SU-DHL-6 (cell line): ENCODE measurements at regions not wholly inside any gene's neighbourhood (a gene's known extent, or its start where the extent isn't known, plus 50 kb on each side); places are given as distances from the start of the nearest gene placed in this dataset.

Experiments
- H2AFZ ChIP-seq: fragments of 200-600 bp; sonication (generic); 2 replicates; pipeline ENCODE4 v1.6.1; 2014; ENCODE audit warnings: low read depth, mild to moderate bottlenecking, moderate library complexity, mixed read lengths, antibody characterized with exemption, low read length; ENCODE audit not compliant: severe bottlenecking
- H3F3A ChIP-seq: fragments of 200-600 bp; shearing (Covaris generic); 2 replicates; pipeline ENCODE4 v1.6.0; 2016; ENCODE audit warnings: antibody characterized with exemption, mild to moderate bottlenecking; ENCODE audit not compliant: insufficient read depth
- H3K27ac ChIP-seq: fragments of 200-600 bp; sonication (generic); 2 replicates; pipeline ENCODE4 v1.5.1; 2016; ENCODE audit warnings: low read depth, mild to moderate bottlenecking, low read length, moderate library complexity, mixed read lengths
- H3K27me3 ChIP-seq: fragments of 200-600 bp; sonication (generic), shearing (Covaris generic); 2 replicates; pipeline ENCODE4 v1.6.0; 2014; ENCODE audit warnings: mild to moderate bottlenecking, low read length
- H3K36me3 ChIP-seq: fragments of 200-600 bp; sonication (generic); 2 replicates; pipeline ENCODE4 v1.6.1; 2014; ENCODE audit warnings: mild to moderate bottlenecking, low read length, mixed read lengths
- H3K4me2 ChIP-seq: fragments of 300-600, 200-600 bp; shearing (Covaris generic), sonication (generic); 2 replicates; pipeline ENCODE4 v1.6.0; 2014; ENCODE audit warnings: low read length, low read depth, mild to moderate bottlenecking; ENCODE audit not compliant: poor library complexity, severe bottlenecking
- H3K4me3 ChIP-seq: fragments of 200-600 bp; sonication (generic); 2 replicates; pipeline ENCODE4 v1.5.1; 2014; ENCODE audit warnings: antibody characterized with exemption, low read length, mild to moderate bottlenecking, mixed read lengths; ENCODE audit not compliant: insufficient read depth, poor library complexity, severe bottlenecking
- H3K79me2 ChIP-seq: fragments of 200-600 bp; sonication (generic); 2 replicates; pipeline ENCODE4 v1.6.1; 2014; ENCODE audit warnings: mild to moderate bottlenecking, low read length, moderate library complexity; ENCODE audit not compliant: insufficient read depth
- H3K9ac ChIP-seq: fragments of 200-600 bp; sonication (generic); 2 replicates; pipeline ENCODE4 v1.7.0; 2014; ENCODE audit warnings: mild to moderate bottlenecking, low read length
- H3K9me2 ChIP-seq: fragments of 200-600 bp; sonication (generic); replicated peaks from 2 replicates; pipeline ENCODE4 v1.6.1; 2014; ENCODE audit warnings: low read length; ENCODE audit not compliant: insufficient read depth
- H3K9me3 ChIP-seq: fragments of 200-600 bp; sonication (generic); 2 replicates; pipeline ENCODE4 v1.6.1; 2014; ENCODE audit warnings: low read length, mixed read lengths; ENCODE audit not compliant: insufficient read depth
- H4K20me1 ChIP-seq: fragments of 200-600 bp; sonication (generic); 2 replicates; pipeline ENCODE4 v1.6.1; 2014; ENCODE audit warnings: low read depth, mild to moderate bottlenecking, antibody characterized with exemption, low read length, moderate library complexity, mixed read lengths
- EZH2phosphoT487 ChIP-seq: fragments of 200-600 bp; sonication (generic), shearing (Covaris generic); conservative IDR thresholded peaks from 2 replicates; pipeline ENCODE4 v1.6.1; 2018; ENCODE audit warnings: mild to moderate bottlenecking, antibody characterized with exemption, low read length, moderate library complexity, mixed read lengths
- TF ChIP-seq, protein P1 (sequence below): fragments of 200-600 bp; sonication (generic); IDR thresholded peaks from one replicate; pipeline ENCODE4 v1.5.1; 2017; ENCODE audit warnings: antibody characterized with exemption, mild to moderate bottlenecking, low read length, moderate library complexity; ENCODE audit not compliant: insufficient read depth, poor library complexity, severe bottlenecking

- Histone ChIP-seq H3F3A (no peaks in the 10 kb centered on the region), H3K9ac (no peak overlapping the region), H3K4me2 (peak overlapping the region; percentile 13), H3K27ac (no peak overlapping the region), H3K79me2 (no peaks in the 10 kb centered on the region), H3K36me3 (no peaks in the 10 kb centered on the region), H3K27me3 (no peaks in the 10 kb centered on the region), H3K9me2 (no peaks in the 10 kb centered on the region), H3K4me3 (no peak overlapping the region), H4K20me1 (no peaks in the 10 kb centered on the region), H2AFZ (peak overlapping the region; percentile 88), H3K9me3 (no peaks in the 10 kb centered on the region)
- no peak for TF ChIP-seq EZH2phosphoT487
- TF ChIP-seq, protein P1, sequence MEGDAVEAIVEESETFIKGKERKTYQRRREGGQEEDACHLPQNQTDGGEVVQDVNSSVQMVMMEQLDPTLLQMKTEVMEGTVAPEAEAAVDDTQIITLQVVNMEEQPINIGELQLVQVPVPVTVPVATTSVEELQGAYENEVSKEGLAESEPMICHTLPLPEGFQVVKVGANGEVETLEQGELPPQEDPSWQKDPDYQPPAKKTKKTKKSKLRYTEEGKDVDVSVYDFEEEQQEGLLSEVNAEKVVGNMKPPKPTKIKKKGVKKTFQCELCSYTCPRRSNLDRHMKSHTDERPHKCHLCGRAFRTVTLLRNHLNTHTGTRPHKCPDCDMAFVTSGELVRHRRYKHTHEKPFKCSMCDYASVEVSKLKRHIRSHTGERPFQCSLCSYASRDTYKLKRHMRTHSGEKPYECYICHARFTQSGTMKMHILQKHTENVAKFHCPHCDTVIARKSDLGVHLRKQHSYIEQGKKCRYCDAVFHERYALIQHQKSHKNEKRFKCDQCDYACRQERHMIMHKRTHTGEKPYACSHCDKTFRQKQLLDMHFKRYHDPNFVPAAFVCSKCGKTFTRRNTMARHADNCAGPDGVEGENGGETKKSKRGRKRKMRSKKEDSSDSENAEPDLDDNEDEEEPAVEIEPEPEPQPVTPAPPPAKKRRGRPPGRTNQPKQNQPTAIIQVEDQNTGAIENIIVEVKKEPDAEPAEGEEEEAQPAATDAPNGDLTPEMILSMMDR, result no peak
Observed at GRCh38 chr1:88191917-88192316, 492.2 kb upstream of the PKN2 start.

- H3K27ac ChIP-seq, result no peak overlapping the region
- no peaks in the 10 kb centered on the region for H3K79me2 ChIP-seq
- H3K36me3 ChIP-seq, result no peaks in the 10 kb centered on the region
- H3K4me2 ChIP-seq, result no peak overlapping the region
- H2AFZ ChIP-seq, result no peak overlapping the region
- no peaks in the 10 kb centered on the region for H4K20me1 ChIP-seq
- no peak overlapping the region for H3K9ac ChIP-seq
- no peaks in the 10 kb centered on the region for H3K9me2 ChIP-seq
- no peaks in the 10 kb centered on the region for H3F3A ChIP-seq
- H3K9me3 ChIP-seq, result no peaks in the 10 kb centered on the region
- no peaks in the 10 kb centered on the region for H3K27me3 ChIP-seq
- H3K4me3 ChIP-seq, result no peak overlapping the region
- TF ChIP-seq, protein P1, result no peak
- TF ChIP-seq EZH2phosphoT487, result no peak
Observed at GRCh38 chr1:88194542-88194941, 489.5 kb upstream of the PKN2 start.

DNA sequence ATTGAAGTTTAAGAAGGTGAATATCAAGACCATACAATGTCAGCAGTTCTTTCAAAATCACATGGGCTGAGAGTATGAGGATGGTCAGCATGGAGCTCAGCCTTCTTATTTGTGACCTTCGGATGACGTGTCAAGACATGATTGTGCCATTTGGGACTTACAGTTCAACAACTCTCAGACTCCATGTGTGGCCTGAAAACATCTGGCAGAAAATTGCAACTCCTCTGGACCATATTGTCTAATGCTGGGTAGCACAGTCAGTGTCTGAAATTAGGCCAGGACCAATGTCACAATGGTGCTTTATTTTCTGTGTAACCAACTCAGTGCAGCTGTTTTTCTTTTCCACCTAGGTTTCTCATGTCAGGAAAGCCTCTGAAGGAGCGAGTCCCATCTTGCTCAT, 483.5 kb upstream of the PKN2 start:
- no peak overlapping the region for H3K4me2 ChIP-seq
- no peak overlapping the region for H2AFZ ChIP-seq
- H3F3A ChIP-seq, result no peaks in the 10 kb centered on the region
- no peak overlapping the region for H3K9ac ChIP-seq
- no peaks in the 10 kb centered on the region for H3K36me3 ChIP-seq
- H3K27ac ChIP-seq, result no peak overlapping the region
- H3K27me3 ChIP-seq, result no peaks in the 10 kb centered on the region
- H3K9me3 ChIP-seq, result no peaks in the 10 kb centered on the region
- H3K9me2 ChIP-seq, result no peaks in the 10 kb centered on the region
- H3K79me2 ChIP-seq, result no peaks in the 10 kb centered on the region
- TF ChIP-seq EZH2phosphoT487, result no peak
- TF ChIP-seq, protein P1, result no peak
- no peaks in the 10 kb centered on the region for H4K20me1 ChIP-seq
- H3K4me3 ChIP-seq, result no peak overlapping the region

- no peaks in the 10 kb centered on the region for H3K36me3 ChIP-seq
- TF ChIP-seq, protein P1, result no peak
- TF ChIP-seq EZH2phosphoT487, result no peak
- no peak overlapping the region for H3K27ac ChIP-seq
- H3K9me2 ChIP-seq, result no peaks in the 10 kb centered on the region
- no peaks in the 10 kb centered on the region for H3K27me3 ChIP-seq
- H3K79me2 ChIP-seq, result no peaks in the 10 kb centered on the region
- no peaks in the 10 kb centered on the region for H3K9me3 ChIP-seq
- H3K4me3 ChIP-seq, result no peak overlapping the region
- no peak overlapping the region for H2AFZ ChIP-seq
- no peaks in the 10 kb centered on the region for H3F3A ChIP-seq
- H3K9ac ChIP-seq, result no peak overlapping the region
- no peak overlapping the region for H3K4me2 ChIP-seq
- no peaks in the 10 kb centered on the region for H4K20me1 ChIP-seq
Observed at GRCh38 chr1:88204111-88204510, 480.0 kb upstream of the PKN2 start.
